Fibroblast of mammary gland (primary cell): ENCODE measurements at regions not wholly inside any gene's neighbourhood (a gene's known extent, or its start where the extent isn't known, plus 50 kb on each side); places are given as distances from the start of the nearest gene placed in this dataset.

Experiments used
- DNase-seq: peaks from one replicate; pipeline ENCODE4 v3.0.0-alpha.2; 2010; ENCODE audit warnings: low read depth
- H3K4me3 ChIP-seq: 2 replicates; pipeline ENCODE4 v1.5.1; 2011; ENCODE audit warnings: low read depth, mild to moderate bottlenecking, low read length, moderate library complexity; ENCODE audit not compliant: control insufficient read depth
- TF ChIP-seq, protein P1 (sequence below): conservative IDR thresholded peaks from 2 replicates; pipeline ENCODE4 v1.5.1; 2011; ENCODE audit warnings: low read depth, low read length, inconsistent platforms; ENCODE audit not compliant: control insufficient read depth, insufficient read depth

DNA sequence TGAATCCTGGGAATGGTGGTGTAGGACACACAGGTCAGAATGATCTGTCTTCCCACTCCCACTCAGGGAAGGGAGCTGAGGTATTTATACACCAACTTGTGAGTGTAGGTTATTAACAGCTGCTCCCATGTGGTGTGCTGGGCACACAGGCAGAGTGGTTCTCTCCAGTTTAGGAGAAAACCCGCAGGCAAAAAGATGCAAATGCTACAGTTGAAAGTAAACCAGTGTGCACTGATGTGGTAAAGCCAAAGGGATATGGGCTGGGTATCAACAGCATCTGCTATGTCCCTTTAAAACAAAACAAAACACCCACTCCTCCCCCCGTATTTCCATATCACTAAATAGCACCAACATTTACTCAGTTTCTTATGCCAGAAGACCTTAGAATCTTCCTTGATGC, 75.4 kb upstream of the SYT13 start:
- TF ChIP-seq, protein P1, sequence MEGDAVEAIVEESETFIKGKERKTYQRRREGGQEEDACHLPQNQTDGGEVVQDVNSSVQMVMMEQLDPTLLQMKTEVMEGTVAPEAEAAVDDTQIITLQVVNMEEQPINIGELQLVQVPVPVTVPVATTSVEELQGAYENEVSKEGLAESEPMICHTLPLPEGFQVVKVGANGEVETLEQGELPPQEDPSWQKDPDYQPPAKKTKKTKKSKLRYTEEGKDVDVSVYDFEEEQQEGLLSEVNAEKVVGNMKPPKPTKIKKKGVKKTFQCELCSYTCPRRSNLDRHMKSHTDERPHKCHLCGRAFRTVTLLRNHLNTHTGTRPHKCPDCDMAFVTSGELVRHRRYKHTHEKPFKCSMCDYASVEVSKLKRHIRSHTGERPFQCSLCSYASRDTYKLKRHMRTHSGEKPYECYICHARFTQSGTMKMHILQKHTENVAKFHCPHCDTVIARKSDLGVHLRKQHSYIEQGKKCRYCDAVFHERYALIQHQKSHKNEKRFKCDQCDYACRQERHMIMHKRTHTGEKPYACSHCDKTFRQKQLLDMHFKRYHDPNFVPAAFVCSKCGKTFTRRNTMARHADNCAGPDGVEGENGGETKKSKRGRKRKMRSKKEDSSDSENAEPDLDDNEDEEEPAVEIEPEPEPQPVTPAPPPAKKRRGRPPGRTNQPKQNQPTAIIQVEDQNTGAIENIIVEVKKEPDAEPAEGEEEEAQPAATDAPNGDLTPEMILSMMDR: no peak
- H3K4me3 ChIP-seq: no peak overlapping the region
- DNase-seq: no peak

DNA sequence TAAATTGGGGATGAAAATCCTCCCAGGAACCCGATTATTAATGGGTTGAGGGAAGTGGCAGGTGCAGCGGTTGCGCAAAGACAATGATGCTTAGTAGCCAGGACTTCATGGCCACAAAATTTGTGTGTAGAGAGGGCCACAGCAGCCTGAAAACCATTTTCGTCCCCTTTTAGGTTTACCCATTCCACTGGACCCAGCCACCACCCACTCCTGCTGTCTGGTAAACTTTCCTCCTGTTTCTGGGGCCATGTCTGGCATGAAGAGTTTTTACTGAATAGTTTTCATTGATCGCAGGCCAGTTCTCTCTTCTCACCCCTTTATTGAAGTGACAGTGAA, 69.5 kb upstream of the SYT13 start:
- DNase-seq: no peak
- peak overlapping the region; percentile 42 for H3K4me3 ChIP-seq
- TF ChIP-seq, protein P1: no peak

DNA sequence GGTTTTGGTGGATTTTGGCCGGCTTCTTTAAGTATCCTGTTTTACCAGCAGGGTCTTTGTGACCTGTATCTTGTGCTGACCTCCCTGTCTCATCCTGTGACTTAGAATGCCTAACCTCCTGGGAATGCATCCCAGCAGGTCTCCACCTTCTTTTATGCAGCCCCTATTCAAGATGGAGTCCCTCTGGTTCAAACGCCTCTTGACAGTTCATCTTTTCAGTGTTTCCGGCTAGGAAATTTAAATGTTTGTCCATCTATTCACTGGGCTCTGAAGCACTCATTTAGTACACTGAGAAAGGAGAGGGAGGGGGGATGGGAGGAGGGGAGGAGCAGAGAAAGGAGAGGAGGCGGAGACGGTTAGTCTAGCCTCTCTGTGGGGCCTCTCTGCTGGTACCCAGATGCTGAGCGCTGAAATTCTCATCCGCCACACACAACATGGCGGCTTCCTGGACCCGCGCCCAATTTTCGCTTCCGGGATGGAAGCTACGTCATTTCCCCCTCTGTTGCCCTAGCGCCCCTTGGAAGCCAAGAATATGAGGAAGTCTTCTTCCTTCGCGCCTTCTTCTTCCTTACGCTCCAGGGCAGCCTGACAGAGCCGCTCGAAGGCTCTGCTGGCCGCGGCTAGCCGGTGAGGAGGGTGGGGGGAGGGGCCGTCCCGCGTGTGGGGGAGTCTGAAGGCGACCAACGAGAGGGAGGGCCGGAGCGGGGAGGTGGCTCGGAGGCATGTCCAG, 69.0 kb upstream of the SYT13 start:
- TF ChIP-seq, protein P1: no peak
- peak overlapping the region; percentile 42 for H3K4me3 ChIP-seq
- DNase-seq: peak; percentile 61

DNA sequence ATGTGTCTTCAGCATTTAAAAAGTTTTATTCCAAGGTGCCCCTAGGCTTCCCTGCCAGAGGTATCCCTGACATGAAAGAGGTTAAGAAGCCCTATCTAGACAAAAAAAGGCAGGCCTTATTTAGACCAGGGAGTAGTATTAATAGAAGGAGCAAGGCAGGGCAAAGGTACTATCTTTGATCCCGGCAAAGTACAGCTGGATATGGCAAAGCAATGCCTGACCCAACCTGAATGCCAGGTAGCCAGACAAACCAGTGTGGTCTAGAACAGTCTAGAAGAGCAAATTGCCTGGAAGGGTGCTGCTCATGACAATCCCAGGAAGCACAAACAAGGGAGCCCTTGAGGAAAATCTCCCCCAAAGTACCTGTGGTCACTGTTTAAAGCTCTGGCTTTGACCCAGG, 62.6 kb upstream of the SYT13 start:
- no peak for DNase-seq
- H3K4me3 ChIP-seq: no peak overlapping the region
- TF ChIP-seq, protein P1: no peak

DNA sequence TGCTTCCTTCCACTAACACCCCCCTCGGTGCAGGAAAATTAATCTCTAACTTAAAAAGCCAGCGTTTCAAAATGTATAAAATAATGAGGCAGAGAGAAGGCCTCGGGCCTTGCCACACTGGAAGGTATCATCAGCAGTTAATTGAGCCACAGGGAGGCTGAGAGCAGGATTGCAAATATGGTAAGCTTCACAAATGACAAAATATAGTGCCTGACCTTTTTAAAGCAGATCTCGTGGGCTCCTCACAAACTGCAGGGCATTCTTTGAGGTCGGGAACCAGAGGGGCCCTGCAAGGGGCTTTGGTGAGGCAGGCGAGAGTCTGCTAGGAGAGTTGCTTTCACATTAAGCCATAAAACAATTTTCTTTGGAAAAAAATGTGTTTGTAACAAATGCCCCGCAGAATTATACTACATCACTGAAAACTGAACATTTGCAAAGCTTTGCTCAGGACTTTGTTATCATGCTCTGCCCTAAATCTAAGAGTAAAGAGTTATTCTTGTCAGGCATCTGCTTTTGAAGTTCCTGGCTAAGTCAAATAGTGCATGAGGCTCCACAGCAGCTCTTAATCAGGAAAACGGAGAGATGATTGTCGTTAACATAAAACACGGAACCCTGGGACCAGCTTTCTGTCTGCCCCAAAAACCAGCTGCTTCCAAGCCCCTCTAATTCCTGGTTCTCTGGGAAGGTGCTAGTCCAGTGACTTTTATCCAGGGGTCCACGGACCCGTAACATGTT, 61.4 kb upstream of the SYT13 start:
- TF ChIP-seq, protein P1: no peak
- DNase-seq: no peak

DNA sequence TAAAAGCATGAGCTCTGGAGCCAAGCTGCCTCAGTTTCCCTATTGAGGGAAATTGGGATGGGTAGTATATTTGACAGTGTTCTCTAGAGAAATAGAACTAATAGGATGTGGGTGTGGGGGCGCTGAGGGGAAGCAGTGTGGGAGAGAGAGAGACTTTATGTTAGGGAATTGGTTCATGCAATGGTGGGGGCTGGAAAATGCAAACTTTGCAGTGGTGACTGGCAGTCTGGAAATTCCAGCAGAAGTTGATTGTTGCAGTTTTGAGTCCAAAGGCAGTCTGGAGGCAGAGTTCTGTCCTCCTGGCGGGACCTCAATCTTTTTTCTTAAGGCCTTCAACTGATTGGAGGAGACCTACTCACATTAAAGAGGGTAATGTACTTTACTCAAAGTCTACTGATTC, 59.4 kb upstream of the SYT13 start:
- H3K4me3 ChIP-seq: no peak overlapping the region
- TF ChIP-seq, protein P1: no peak
- DNase-seq: no peak

More for the DNA sequence above, 61.4 kb upstream of the SYT13 start:
- H3K4me3 ChIP-seq: no peak overlapping the region
